ENCODE measurements at regions not wholly inside any gene's neighbourhood (a gene's known extent, or its start where the extent isn't known, plus 50 kb on each side); places are given as distances from the start of the nearest gene placed in this dataset.

DNA sequence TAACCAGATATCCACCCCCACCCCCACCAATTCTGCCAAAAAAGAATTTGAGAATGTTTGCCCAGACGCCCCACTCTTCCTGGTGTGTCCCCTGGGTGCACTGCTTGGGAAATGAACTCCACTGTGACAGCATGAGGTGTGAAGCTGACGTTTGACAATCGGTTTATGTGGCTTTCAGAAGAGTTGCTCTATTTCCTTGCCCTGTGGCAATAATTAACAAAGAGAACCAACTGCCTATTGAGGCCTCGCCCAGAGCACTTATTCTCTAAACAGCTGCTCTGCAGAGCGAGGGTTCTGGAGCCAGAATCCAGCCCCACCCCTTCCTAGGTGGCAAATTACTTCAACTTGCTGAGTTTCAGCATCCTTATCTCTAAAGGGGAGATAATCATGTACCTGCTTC lies 115.8 kb upstream of the SIX3 start:
- H3K27ac ChIP-seq = no peak overlapping the region
- TF ChIP-seq, protein P1, sequence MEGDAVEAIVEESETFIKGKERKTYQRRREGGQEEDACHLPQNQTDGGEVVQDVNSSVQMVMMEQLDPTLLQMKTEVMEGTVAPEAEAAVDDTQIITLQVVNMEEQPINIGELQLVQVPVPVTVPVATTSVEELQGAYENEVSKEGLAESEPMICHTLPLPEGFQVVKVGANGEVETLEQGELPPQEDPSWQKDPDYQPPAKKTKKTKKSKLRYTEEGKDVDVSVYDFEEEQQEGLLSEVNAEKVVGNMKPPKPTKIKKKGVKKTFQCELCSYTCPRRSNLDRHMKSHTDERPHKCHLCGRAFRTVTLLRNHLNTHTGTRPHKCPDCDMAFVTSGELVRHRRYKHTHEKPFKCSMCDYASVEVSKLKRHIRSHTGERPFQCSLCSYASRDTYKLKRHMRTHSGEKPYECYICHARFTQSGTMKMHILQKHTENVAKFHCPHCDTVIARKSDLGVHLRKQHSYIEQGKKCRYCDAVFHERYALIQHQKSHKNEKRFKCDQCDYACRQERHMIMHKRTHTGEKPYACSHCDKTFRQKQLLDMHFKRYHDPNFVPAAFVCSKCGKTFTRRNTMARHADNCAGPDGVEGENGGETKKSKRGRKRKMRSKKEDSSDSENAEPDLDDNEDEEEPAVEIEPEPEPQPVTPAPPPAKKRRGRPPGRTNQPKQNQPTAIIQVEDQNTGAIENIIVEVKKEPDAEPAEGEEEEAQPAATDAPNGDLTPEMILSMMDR (IDR thresholded peaks at IDR 0.05; ENCODE audit: low read depth, low read length) = no peak
- H3K27me3 ChIP-seq (ENCODE audit: insufficient read depth, low read depth, severe bottlenecking) = no peaks in the 10 kb centered on the region
- DNase-seq = no peak
- H3K9me3 ChIP-seq (ENCODE audit: severe bottlenecking) = peaks cover 3% of the 10 kb centered on the region
- H3K4me3 ChIP-seq (ENCODE audit: low read depth, low read length) = no peak overlapping the region
- no peaks in the 10 kb centered on the region for H3K36me3 ChIP-seq

DNA sequence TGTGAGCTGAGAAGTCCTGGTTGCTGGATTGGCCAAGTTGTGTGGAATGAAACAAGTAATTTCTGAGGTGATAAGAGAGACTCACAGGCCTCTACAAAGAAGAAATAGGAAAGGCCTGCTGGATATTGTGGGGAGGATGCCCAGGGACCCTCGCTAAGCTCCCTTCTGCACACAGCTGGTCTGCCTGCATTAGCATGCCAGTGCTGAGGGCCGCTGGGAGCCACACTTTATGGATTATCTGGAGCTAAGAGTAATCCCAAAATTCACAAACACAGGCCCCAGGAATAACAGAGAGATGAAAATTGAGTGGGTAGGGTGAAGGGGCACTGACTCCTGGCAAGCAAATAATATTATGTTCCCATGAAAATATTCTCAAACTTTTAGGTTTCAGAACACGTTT lies 114.9 kb upstream of the SIX3 start:
- TF ChIP-seq, protein P1 (IDR thresholded peaks at IDR 0.05; ENCODE audit: low read depth, low read length) = no peak
- peak; percentile 73 for DNase-seq
- Histone ChIP-seq H3K36me3 (no peaks in the 10 kb centered on the region), H3K9me3 (ENCODE audit: severe bottlenecking) (peaks cover 3% of the 10 kb centered on the region), H3K27me3 (ENCODE audit: insufficient read depth, low read depth, severe bottlenecking) (no peaks in the 10 kb centered on the region), H3K4me3 (ENCODE audit: low read depth, low read length) (no peak overlapping the region), H3K27ac (peak overlapping the region; percentile 5; the same call in 1 of the 2 replicates)

DNA sequence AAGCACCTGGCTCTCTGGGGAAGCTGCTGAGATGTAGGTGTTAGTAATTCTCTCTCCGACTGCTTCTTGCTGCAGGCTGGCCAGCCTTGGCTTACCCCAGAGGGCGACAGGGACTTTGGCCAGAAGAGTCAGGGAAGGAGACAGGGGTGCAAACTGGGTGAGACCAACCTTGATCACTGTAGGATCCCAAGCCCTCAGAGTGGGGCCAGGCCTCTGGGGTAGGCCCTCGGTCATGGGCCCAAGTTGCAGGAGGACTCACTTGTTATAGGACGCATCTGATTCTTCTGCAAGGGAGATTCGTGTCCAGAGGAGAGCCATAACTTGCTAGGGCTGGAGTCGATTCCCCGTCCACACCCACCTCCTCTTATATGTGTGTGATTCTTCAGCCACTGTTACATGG lies 111.7 kb upstream of the SIX3 start:
- TF ChIP-seq, protein P1 (IDR thresholded peaks at IDR 0.05; ENCODE audit: low read depth, low read length) = no peak
- peak overlapping the region; percentile 75 for H3K27ac ChIP-seq
- no peak overlapping the region for H3K4me3 ChIP-seq (ENCODE audit: low read depth, low read length)
- H3K27me3 ChIP-seq (ENCODE audit: insufficient read depth, low read depth, severe bottlenecking) = no peaks in the 10 kb centered on the region
- no peak for DNase-seq
- no peaks in the 10 kb centered on the region for H3K36me3 ChIP-seq
- peaks cover 11% of the 10 kb centered on the region for H3K9me3 ChIP-seq (ENCODE audit: severe bottlenecking)

DNA sequence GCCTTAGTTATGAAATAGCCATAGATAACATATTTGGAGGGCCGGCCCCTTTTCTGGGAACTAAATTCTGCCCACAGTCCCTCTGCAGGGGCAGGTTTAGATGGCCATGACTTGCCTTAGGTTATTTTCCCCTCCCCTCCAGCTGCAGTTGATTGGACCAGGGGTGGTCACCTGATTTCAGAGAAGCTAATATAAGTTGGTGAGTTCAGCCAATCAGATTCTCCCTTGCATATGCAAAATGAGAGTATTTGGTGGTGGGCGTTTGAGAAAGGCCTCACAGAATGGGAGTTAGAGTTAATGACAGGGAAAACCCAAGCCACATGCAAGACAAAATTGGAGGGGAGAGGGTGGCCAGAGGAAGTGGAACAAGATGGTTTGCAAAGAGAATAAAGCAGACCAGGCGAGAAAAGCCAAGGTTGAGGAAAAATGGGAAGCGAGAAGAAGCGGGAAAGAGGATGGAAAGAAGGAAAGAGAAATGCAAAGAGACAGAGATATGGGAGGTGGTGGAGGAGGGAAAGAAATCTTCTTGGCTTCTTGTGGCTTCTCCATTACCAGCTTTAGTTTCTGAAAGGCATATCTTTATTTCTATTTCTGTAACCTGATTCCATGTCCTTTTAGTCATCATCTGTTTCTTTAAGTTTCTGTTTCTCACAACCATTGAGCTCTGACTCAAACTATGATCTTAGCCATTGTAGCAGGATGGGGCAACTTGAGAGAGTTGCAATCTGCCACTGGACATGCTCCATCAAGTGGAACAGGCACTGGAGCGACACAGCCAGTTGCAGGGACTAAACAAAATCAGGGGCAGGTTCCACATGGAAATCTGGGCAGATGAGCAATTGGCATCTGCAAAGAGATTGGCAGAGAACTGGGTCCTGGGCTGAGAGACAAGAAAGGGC lies 108.1 kb upstream of the SIX3 start:
- no peak overlapping the region for H3K4me3 ChIP-seq (ENCODE audit: low read depth, low read length)
- TF ChIP-seq, protein P1 (IDR thresholded peaks at IDR 0.05; ENCODE audit: low read depth, low read length) = no peak
- H3K27ac ChIP-seq = no peak overlapping the region
- no peaks in the 10 kb centered on the region for H3K27me3 ChIP-seq (ENCODE audit: insufficient read depth, low read depth, severe bottlenecking)
- DNase-seq = no peak
- H3K36me3 ChIP-seq = no peaks in the 10 kb centered on the region
- H3K9me3 ChIP-seq (ENCODE audit: severe bottlenecking) = peaks cover 11% of the 10 kb centered on the region

DNA sequence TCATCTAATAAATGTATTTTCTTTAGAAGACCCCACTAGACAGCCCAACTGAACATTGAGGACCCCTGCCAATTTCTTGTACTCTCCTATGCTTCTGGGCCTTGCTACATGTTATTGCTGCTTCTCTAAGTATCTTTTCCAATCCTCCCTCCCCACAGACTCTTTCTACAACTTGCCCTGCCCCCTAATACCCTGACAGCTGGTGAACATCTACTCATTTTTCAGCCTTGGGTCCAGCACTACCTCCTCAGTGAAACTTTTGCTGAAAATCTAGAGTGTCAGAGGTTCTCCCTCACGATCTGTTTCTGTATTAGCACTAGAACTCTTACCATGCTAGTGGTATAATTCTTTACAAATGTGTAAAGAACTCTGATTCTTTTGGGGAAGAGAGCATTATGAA lies 106.8 kb upstream of the SIX3 start:
- Histone ChIP-seq H3K9me3 (ENCODE audit: severe bottlenecking) (peaks cover 11% of the 10 kb centered on the region), H3K4me3 (ENCODE audit: low read depth, low read length) (no peak overlapping the region), H3K27me3 (ENCODE audit: insufficient read depth, low read depth, severe bottlenecking) (no peaks in the 10 kb centered on the region), H3K27ac (peak overlapping the region; percentile 30), H3K36me3 (no peaks in the 10 kb centered on the region)
- TF ChIP-seq, protein P1 (IDR thresholded peaks at IDR 0.05; ENCODE audit: low read depth, low read length) = no peak
- DNase-seq = peak; percentile 54

Data from WERI-Rb-1 (cell line).